Keratinocyte (primary cell): ENCODE measurements at regions not wholly inside any gene's neighbourhood (a gene's known extent, or its start where the extent isn't known, plus 50 kb on each side); places are given as distances from the start of the nearest gene placed in this dataset.

Source experiments
- DNase-seq: peaks from one replicate; pipeline ENCODE4 v3.0.0-alpha.2; 2011; ENCODE audit warnings: low read depth, missing footprints, low spot score
- FAIRE-seq: peaks from 2 replicates; lab custom pipeline; 2011; peaks lifted over from hg19 to GRCh38; lab: Jason Lieb, UNC
- H2AFZ ChIP-seq: 2 replicates; pipeline ENCODE4 v1.6.0; 2012; ENCODE audit warnings: low read length, control low read depth, inconsistent platforms; ENCODE audit not compliant: control insufficient read depth
- H3K27ac ChIP-seq: 2 replicates; pipeline ENCODE4 v1.5.1; 2011; ENCODE audit warnings: low read length; ENCODE audit not compliant: control insufficient read depth, insufficient read depth
- H3K27me3 ChIP-seq: 3 replicates; pipeline ENCODE4 v1.6.0; 2011; ENCODE audit warnings: low read length; ENCODE audit not compliant: control insufficient read depth, insufficient read depth; ENCODE audit errors: extremely low read depth
- H3K36me3 ChIP-seq, 2 experiments: 2 replicates in 1 of 2; 3 replicates in 1 of 2; pipeline ENCODE4 v1.5.1; 2011; ENCODE audit warnings: low read length in 2 of 2, mild to moderate bottlenecking in 1 of 2; ENCODE audit not compliant: control insufficient read depth in 2 of 2, insufficient read depth in 2 of 2; ENCODE audit errors: extremely low read depth in 1 of 2
- H3K4me1 ChIP-seq: 3 replicates; pipeline ENCODE4 v1.5.1; 2011; ENCODE audit warnings: low read length; ENCODE audit not compliant: control insufficient read depth, insufficient read depth; ENCODE audit errors: extremely low read depth
- H3K4me2 ChIP-seq: 3 replicates; pipeline ENCODE4 v1.6.0; 2011; ENCODE audit warnings: low read depth, low read length; ENCODE audit not compliant: control insufficient read depth, insufficient read depth; ENCODE audit errors: extremely low read depth
- H3K4me3 ChIP-seq, 3 experiments: fragments of 200-600 bp in 1 of 3; sonication (generic) in 1 of 3; 2 replicates in 2 of 3; 3 replicates in 1 of 3; pipeline ENCODE4 v1.5.1; 2011 to 2016; ENCODE audit warnings: low read length in 3 of 3, mild to moderate bottlenecking in 3 of 3, control low read depth in 2 of 3, inconsistent platforms in 1 of 3, low read depth in 1 of 3, mixed read lengths in 1 of 3, mixed run types in 1 of 3, moderate library complexity in 1 of 3; ENCODE audit not compliant: control insufficient read depth in 2 of 3, insufficient read depth in 2 of 3; ENCODE audit errors: extremely low read depth in 1 of 3
- H3K79me2 ChIP-seq: 2 replicates; pipeline ENCODE4 v1.6.0; 2012; ENCODE audit warnings: low read length; ENCODE audit not compliant: control insufficient read depth, insufficient read depth
- H3K9ac ChIP-seq: 3 replicates; pipeline ENCODE4 v1.6.0; 2011; ENCODE audit warnings: low read length; ENCODE audit not compliant: control insufficient read depth, insufficient read depth; ENCODE audit errors: extremely low read depth
- H3K9me1 ChIP-seq: 3 replicates; pipeline ENCODE4 v1.6.0; 2011; ENCODE audit warnings: low read length; ENCODE audit not compliant: control insufficient read depth, insufficient read depth; ENCODE audit errors: extremely low read depth
- H3K9me3 ChIP-seq: 2 replicates; pipeline ENCODE4 v1.5.1; 2012; ENCODE audit warnings: low read depth, low read length; ENCODE audit not compliant: control insufficient read depth
- H4K20me1 ChIP-seq: 3 replicates; pipeline ENCODE4 v1.6.0; 2011; ENCODE audit warnings: low read length; ENCODE audit not compliant: control insufficient read depth, insufficient read depth; ENCODE audit errors: extremely low read depth
- CTCF ChIP-seq, 3 experiments: IDR thresholded peaks in 1 of 3; conservative IDR thresholded peaks in 1 of 3; optimal IDR thresholded peaks in 1 of 3; 2 replicates in 2 of 3; 3 replicates in 1 of 3; pipeline versions ENCODE3 to v1.5.1; 2011; ENCODE audit warnings: low read length in 3 of 3, mild to moderate bottlenecking in 3 of 3, moderate library complexity in 2 of 3, control low read depth in 1 of 3, inconsistent platforms in 1 of 3; ENCODE audit not compliant: insufficient read depth in 2 of 3; ENCODE audit errors: extremely low read depth in 1 of 3
- EZH2 ChIP-seq: IDR thresholded peaks from one replicate; pipeline ENCODE4 v1.6.1; 2012; ENCODE audit warnings: inconsistent platforms, mild to moderate bottlenecking, low read length, moderate library complexity
- dilution Hi-C: fragments of 300-500 bp; cut with MboI; formaldehyde crosslinking; loops from one replicate; pipeline ENCODE4 v1.7.0; 2020; ENCODE audit warnings: low sequenced_read_pairs; ENCODE audit not compliant: extremely low pct_ligation_motif_present

DNA sequence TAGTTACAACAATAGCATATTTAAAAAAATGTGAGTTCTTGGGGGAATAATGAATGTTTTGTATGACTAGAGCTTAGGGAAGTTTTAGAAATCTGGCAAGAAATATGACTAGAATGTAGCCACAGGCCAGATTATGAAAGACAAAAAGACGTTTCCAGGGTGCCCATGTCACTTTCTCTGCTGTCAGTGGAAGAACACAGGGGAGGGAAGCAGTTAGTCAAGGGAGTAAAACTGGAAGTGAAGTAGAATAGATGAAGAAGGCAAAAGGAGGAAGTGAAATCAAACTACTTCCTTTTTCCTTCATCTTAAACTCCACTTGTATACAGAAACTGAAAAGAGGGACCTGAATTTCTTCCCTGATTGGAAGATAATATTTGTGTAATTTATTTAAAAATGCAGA lies 81.2 kb upstream of the ATP2B1 start:
- Histone ChIP-seq H3K4me3 (no peak overlapping the region), H3K27me3 (no peaks in the 10 kb centered on the region), H2AFZ (peak overlapping the region; percentile 17), H3K9me3 (peaks cover 6% of the 10 kb centered on the region), H3K4me2 (no peak overlapping the region), H3K9me1 (no peaks in the 10 kb centered on the region), H3K27ac (no peak overlapping the region), H4K20me1 (no peaks in the 10 kb centered on the region), H3K9ac (no peak overlapping the region), H3K36me3 (no peaks in the 10 kb centered on the region), H3K79me2 (no peaks in the 10 kb centered on the region), H3K4me1 (no peaks in the 10 kb centered on the region)
- no peak for FAIRE-seq
- TF ChIP-seq EZH2 = no peak
- DNase-seq = no peak
- dilution Hi-C loops = no loop called here

DNA sequence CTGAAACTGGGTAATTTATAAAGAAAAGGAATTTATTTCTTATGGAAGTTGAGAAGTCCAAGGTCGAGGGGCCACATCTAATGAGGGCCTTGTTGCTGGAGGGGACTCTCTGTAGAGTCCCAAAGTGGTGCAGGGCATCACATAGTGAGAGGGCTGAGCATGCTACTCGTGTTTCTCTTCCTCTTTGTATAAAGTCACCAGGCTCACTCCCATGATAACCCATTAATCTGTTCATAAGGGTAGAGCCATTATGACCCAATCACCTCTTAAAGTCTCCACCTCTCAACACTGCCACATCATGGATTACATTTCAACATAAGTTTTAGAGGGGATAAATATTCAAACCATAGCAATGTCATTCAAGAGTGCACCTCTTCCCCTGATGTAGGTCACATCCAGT lies 79.1 kb upstream of the ATP2B1 start:
- no peak overlapping the region for H3K27ac ChIP-seq
- no peaks in the 10 kb centered on the region for H3K9me1 ChIP-seq
- no peak overlapping the region for H3K4me2 ChIP-seq
- DNase-seq (no peak), FAIRE-seq (no peak)
- H3K4me3 ChIP-seq = no peak overlapping the region
- H3K36me3 ChIP-seq = no peaks in the 10 kb centered on the region
- TF ChIP-seq EZH2 (no peak), CTCF (optimal IDR thresholded peaks at IDR 0.05 in 1 of 3, IDR thresholded peaks at IDR 0.05 in 1 of 3, conservative IDR thresholded peaks at IDR 0.05 in 1 of 3; ENCODE audit: extremely low read depth in 1 of 3, insufficient read depth in 2 of 3, low read length in 3 of 3) (no peak)
- no peak overlapping the region for H3K9ac ChIP-seq
- H3K4me1 ChIP-seq = no peaks in the 10 kb centered on the region
- peaks cover 6% of the 10 kb centered on the region for H3K9me3 ChIP-seq
- H4K20me1 ChIP-seq = no peaks in the 10 kb centered on the region
- H3K79me2 ChIP-seq = no peaks in the 10 kb centered on the region
- no peak overlapping the region for H2AFZ ChIP-seq
- no peaks in the 10 kb centered on the region for H3K27me3 ChIP-seq
- dilution Hi-C loops = no loop called here

DNA sequence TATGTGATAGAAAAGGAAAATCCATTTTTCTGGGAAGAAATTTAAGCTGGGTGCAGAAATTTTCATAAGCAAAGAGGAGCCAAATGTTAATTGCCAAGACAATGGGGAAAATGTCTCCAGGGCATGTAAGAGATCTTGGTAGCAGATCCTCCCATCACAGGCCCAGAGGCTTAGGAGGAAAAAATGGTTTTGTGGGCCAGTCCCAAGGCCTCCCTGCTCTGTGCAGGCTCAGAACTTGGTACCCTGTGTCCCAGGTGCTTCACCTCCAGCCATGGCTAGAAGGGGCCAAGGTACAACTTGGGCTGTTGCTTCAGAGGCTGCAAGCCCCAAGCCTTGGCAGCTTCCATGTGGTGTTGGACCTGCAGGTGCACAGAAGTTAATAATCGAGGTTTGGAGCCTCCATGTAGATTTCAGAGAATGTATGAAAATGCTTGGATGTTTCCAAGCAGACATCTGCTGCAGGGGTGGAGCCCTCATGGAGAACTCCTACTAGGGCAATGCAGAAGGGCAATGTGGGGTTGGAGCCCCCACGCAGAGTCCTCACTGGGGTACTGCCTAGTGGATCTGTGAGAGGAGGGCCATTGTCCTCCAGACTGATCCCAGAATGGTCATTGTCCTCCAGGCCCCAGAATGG lies 77.7 kb upstream of the ATP2B1 start:
- H3K79me2 ChIP-seq = no peaks in the 10 kb centered on the region
- TF ChIP-seq CTCF (optimal IDR thresholded peaks at IDR 0.05 in 1 of 3, IDR thresholded peaks at IDR 0.05 in 1 of 3, conservative IDR thresholded peaks at IDR 0.05 in 1 of 3; ENCODE audit: extremely low read depth in 1 of 3, insufficient read depth in 2 of 3, low read length in 3 of 3) = no peak
- no peak for TF ChIP-seq EZH2

More for the DNA sequence above, 77.7 kb upstream of the ATP2B1 start:
- no peaks in the 10 kb centered on the region for H3K4me1 ChIP-seq
- no peak for DNase-seq
- H3K4me3 ChIP-seq = no peak overlapping the region
- H3K9ac ChIP-seq = no peak overlapping the region
- H3K27ac ChIP-seq = no peak overlapping the region
- peaks cover 6% of the 10 kb centered on the region for H3K9me3 ChIP-seq
- H3K4me2 ChIP-seq = no peak overlapping the region
- H4K20me1 ChIP-seq = no peaks in the 10 kb centered on the region
- dilution Hi-C loops = no loop called here
- no peaks in the 10 kb centered on the region for H3K27me3 ChIP-seq
- no peaks in the 10 kb centered on the region for H3K36me3 ChIP-seq
- no peak overlapping the region for H2AFZ ChIP-seq
- no peak for FAIRE-seq
- no peaks in the 10 kb centered on the region for H3K9me1 ChIP-seq
